HFF-Myc (cell line): ENCODE measurements at regions not wholly inside any gene's neighbourhood (a gene's known extent, or its start where the extent isn't known, plus 50 kb on each side); places are given as distances from the start of the nearest gene placed in this dataset.

ENCODE experiments used
- DNase-seq: peaks from one replicate; pipeline ENCODE4 v3.0.0-alpha.2; 2011; ENCODE audit warnings: low read depth; ENCODE audit errors: extremely low read depth
- H3K4me3 ChIP-seq: replicated peaks from 2 replicates; pipeline ENCODE4 v1.5.1; 2011; ENCODE audit warnings: low read depth, mild to moderate bottlenecking, control low read depth, low read length
- CTCF ChIP-seq: IDR thresholded peaks from 2 replicates; pipeline ENCODE4 v1.5.1; 2012; ENCODE audit warnings: mild to moderate bottlenecking, low read depth, low read length, control low read depth; ENCODE audit errors: missing control alignments

- no peak overlapping the region for H3K4me3 ChIP-seq
- no peak for DNase-seq
- no peak for TF ChIP-seq CTCF
Measured at GRCh38 chr18:24545651-24546050, 85.2 kb downstream of the HRH4 start.

- DNase-seq: no peak
Measured at GRCh38 chr18:24546307-24546706, 85.9 kb downstream of the HRH4 start.

GRCh38 chr18:24548583-24548982 is 88.1 kb downstream of the HRH4 start:
- TF ChIP-seq CTCF: no peak
- H3K4me3 ChIP-seq: no peak overlapping the region
- no peak for DNase-seq

More at GRCh38 chr18:24546307-24546706, 85.9 kb downstream of the HRH4 start:
- no peak overlapping the region for H3K4me3 ChIP-seq
- no peak for TF ChIP-seq CTCF

GRCh38 chr18:24552218-24552617 is 91.8 kb downstream of the HRH4 start:
- no peak overlapping the region for H3K4me3 ChIP-seq
- DNase-seq: no peak
- TF ChIP-seq CTCF: no peak

- no peak for DNase-seq
- no peak overlapping the region for H3K4me3 ChIP-seq
- TF ChIP-seq CTCF: no peak
Measured at GRCh38 chr18:24553571-24554285, 93.3 kb downstream of the HRH4 start.

GRCh38 chr18:24558403-24558802 is 98.0 kb downstream of the HRH4 start:
- H3K4me3 ChIP-seq: no peak overlapping the region
- TF ChIP-seq CTCF: no peak
- DNase-seq: no peak

GRCh38 chr18:24559526-24559925 is 99.1 kb downstream of the HRH4 start:
- no peak for DNase-seq
- no peak overlapping the region for H3K4me3 ChIP-seq
- TF ChIP-seq CTCF: no peak
